HepG2 (cell line): ENCODE measurements at regions not wholly inside any gene's neighbourhood (a gene's known extent, or its start where the extent isn't known, plus 50 kb on each side); places are given as distances from the start of the nearest gene placed in this dataset.

Experiments
- DNMT1 ChIP-seq: sonication (generic); formaldehyde crosslinking; IDR thresholded peaks from 2 replicates; pipeline ENCODE4 v1.5.1; 2020; ENCODE audit warnings: mild to moderate bottlenecking, missing genetic modification reagents
- KMT2B ChIP-seq: IDR thresholded peaks from 2 replicates; pipeline ENCODE4 v1.6.1; 2016; ENCODE audit warnings: missing genetic modification reagents, missing compliant biosample characterization
- ZNF407 ChIP-seq: sonication (generic); formaldehyde crosslinking; IDR thresholded peaks from one replicate; pipeline ENCODE4 v1.5.1; 2020; ENCODE audit warnings: mild to moderate bottlenecking, missing genetic modification reagents; ENCODE audit errors: not compliant biosample characterization
- ZNF644 ChIP-seq: IDR thresholded peaks from 2 replicates; pipeline ENCODE4 v1.6.1; 2016; ENCODE audit warnings: low read depth
- ZNF691 ChIP-seq: sonication (generic); formaldehyde crosslinking; IDR thresholded peaks from 2 replicates; pipeline ENCODE4 v1.4.0; 2020; ENCODE audit warnings: missing genetic modification reagents, low read depth, mild to moderate bottlenecking, borderline replicate concordance
- ZNF883 ChIP-seq: sonication (generic); formaldehyde crosslinking; IDR thresholded peaks from 2 replicates; pipeline ENCODE4 v1.5.1; 2020; ENCODE audit warnings: mild to moderate bottlenecking, missing genetic modification reagents; ENCODE audit errors: not compliant biosample characterization

GRCh38 chr13:83618966-83619365 is 263.3 kb downstream of the SLITRK1 start (continued):
- TF ChIP-seq ZNF407 (CRISPR knock-in tag) (no peak), KMT2B (CRISPR knock-in tag) (no peak), DNMT1 (CRISPR knock-in tag) (no peak), ZNF644 (no peak), ZNF883 (CRISPR knock-in tag) (no peak), ZNF691 (CRISPR knock-in tag) (no peak)
- TF ChIP-seq, all 625 proteins: peak for 0
